ENCODE measurements at regions not wholly inside any gene's neighbourhood (a gene's known extent, or its start where the extent isn't known, plus 50 kb on each side); places are given as distances from the start of the nearest gene placed in this dataset.

DNA sequence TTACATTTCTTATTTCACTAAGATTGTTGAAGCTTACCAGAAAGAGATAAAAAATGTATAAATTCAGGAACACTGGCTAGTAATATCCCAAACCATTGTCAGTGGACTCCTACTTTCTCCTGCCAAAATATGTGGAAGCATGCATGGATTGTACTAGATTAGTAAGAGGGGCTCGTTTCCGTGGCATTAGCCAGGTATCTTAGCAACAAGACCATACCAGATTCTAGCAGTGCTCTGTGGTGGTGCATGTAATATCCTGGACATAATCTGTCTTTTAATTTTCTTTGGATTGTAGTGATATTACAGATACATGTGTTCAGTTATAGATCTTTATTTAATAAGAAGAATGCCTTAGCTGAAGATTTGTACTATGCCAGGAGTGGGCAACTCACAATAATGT lies 371.9 kb upstream of the PITX2 start:
- TF ChIP-seq POLR2AphosphoS5 (IDR thresholded peaks at IDR 0.05; ENCODE audit: borderline replicate concordance, low read depth, low read length) = no peak
- no peak for TF ChIP-seq FOXP2 (optimal IDR thresholded peaks at IDR 0.05; ENCODE audit: control extremely low read depth, extremely low read length, insufficient read depth)
- no peak for TF ChIP-seq EZH2 (IDR thresholded peaks at IDR 0.05)
- Histone ChIP-seq H3K4me3 (no peak overlapping the region), H3K36me3 (ENCODE audit: insufficient read depth, low read length) (no peaks in the 10 kb centered on the region), H3K27ac (no peak overlapping the region), H3K9me3 (ENCODE audit: low read depth, low read length) (no peaks in the 10 kb centered on the region), H3K9ac (ENCODE audit: insufficient read length) (no peak overlapping the region)
- DNase-seq (ENCODE audit: low read depth, low spot score) = no peak

DNA sequence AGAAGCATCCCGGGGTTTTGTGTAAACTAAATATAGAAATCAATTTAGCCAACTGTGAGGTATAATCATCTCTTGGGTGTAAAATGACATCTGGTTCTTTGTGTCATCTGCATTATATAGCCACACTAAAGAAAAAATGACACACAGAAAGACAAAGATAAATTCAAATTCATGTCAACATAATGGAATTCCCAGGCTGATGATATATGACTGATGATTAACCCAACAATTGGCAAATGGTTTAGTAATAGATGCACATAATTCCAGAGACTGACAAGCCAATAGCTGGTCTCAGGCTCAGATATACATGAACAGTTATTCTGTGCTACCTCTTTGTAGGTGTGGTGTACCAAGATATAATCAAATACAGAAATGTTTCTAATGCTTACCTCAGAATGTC lies 375.4 kb upstream of the PITX2 start:
- Histone ChIP-seq H3K9me3 (ENCODE audit: low read depth, low read length) (no peaks in the 10 kb centered on the region), H3K27ac (no peak overlapping the region), H3K9ac (ENCODE audit: insufficient read length) (no peak overlapping the region), H3K4me3 (no peak overlapping the region), H3K36me3 (ENCODE audit: insufficient read depth, low read length) (no peaks in the 10 kb centered on the region)
- TF ChIP-seq POLR2AphosphoS5 (IDR thresholded peaks at IDR 0.05; ENCODE audit: borderline replicate concordance, low read depth, low read length) (no peak), EZH2 (IDR thresholded peaks at IDR 0.05) (no peak), FOXP2 (optimal IDR thresholded peaks at IDR 0.05; ENCODE audit: control extremely low read depth, extremely low read length, insufficient read depth) (no peak)
- no peak for DNase-seq (ENCODE audit: low read depth, low spot score)

DNA sequence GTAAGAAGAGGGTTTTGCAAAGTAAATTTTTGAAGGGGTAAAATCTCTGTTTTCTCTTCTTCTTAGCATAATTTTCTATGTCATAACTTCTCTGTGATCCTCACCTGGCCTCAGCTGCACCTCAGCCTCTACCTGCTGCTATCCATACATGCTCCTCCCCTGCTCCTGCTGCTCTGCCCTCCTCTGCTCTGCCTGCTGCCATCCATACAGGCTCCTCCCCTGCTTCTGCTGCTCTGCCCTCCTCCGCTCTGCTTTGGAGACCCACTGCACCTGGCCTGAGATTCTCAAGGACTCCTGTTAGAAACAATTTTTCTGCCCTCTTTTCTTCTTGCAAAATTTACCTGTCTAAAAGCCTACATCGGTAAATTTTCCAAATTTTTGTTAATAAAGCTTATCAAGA lies 388.6 kb upstream of the PITX2 start:
- no peak for DNase-seq (ENCODE audit: low read depth, low spot score)
- H3K27ac ChIP-seq = no peak overlapping the region
- H3K9me3 ChIP-seq (ENCODE audit: low read depth, low read length) = no peaks in the 10 kb centered on the region
- H3K36me3 ChIP-seq (ENCODE audit: insufficient read depth, low read length) = no peaks in the 10 kb centered on the region
- TF ChIP-seq POLR2AphosphoS5 (IDR thresholded peaks at IDR 0.05; ENCODE audit: borderline replicate concordance, low read depth, low read length) (no peak), FOXP2 (optimal IDR thresholded peaks at IDR 0.05; ENCODE audit: control extremely low read depth, extremely low read length, insufficient read depth) (no peak), EZH2 (IDR thresholded peaks at IDR 0.05) (no peak)
- H3K4me3 ChIP-seq = no peak overlapping the region
- no peak overlapping the region for H3K9ac ChIP-seq (ENCODE audit: insufficient read length)

DNA sequence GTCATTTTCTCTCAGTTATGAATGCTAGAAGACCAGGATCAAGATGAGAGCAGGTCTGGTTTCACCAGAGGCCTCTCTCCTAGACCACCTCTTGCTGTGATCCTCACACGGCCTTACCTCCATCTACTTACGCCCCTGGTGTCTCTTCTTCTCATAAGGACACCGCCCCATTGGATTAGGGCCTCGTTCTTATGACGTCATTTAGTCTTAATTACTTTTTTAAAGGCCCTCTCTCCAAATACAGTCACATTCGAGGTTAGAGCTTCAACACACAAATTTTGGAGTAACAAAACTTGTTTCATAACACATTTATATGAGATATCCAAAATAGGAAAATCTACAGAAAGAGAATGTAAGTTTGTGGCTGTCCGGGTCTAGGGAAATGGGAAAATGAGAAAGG lies 391.0 kb upstream of the PITX2 start:
- H3K36me3 ChIP-seq (ENCODE audit: insufficient read depth, low read length) = no peaks in the 10 kb centered on the region
- TF ChIP-seq FOXP2 (optimal IDR thresholded peaks at IDR 0.05; ENCODE audit: control extremely low read depth, extremely low read length, insufficient read depth) (no peak), EZH2 (IDR thresholded peaks at IDR 0.05) (no peak), POLR2AphosphoS5 (IDR thresholded peaks at IDR 0.05; ENCODE audit: borderline replicate concordance, low read depth, low read length) (no peak)
- H3K4me3 ChIP-seq = no peak overlapping the region
- no peak overlapping the region for H3K9ac ChIP-seq (ENCODE audit: insufficient read length)
- H3K27ac ChIP-seq = no peak overlapping the region
- DNase-seq (ENCODE audit: low read depth, low spot score) = no peak
- no peaks in the 10 kb centered on the region for H3K9me3 ChIP-seq (ENCODE audit: low read depth, low read length)

DNA sequence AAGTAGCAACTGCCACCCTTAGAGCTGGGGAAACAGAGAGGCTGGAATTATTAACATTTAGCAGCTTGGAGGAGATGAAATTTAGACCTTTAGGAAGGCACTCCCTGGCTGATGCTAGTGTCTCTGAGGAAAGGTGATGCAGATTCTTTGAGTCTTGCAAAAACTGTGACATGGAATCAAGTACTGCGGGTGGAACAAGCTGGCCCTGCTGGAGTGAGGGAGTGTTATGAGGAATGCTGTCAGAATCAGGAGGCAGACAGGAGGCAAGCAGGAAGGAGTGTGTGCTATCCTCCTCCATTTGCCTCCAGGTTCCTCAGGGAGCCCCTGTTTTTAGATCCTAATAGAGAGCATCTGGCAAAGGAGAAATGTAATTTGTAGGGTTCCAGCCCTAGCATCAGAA lies 391.7 kb upstream of the PITX2 start:
- H3K36me3 ChIP-seq (ENCODE audit: insufficient read depth, low read length) = no peaks in the 10 kb centered on the region
- no peaks in the 10 kb centered on the region for H3K9me3 ChIP-seq (ENCODE audit: low read depth, low read length)
- no peak for DNase-seq (ENCODE audit: low read depth, low spot score)
- TF ChIP-seq EZH2 (IDR thresholded peaks at IDR 0.05) = no peak
- no peak for TF ChIP-seq FOXP2 (optimal IDR thresholded peaks at IDR 0.05; ENCODE audit: control extremely low read depth, extremely low read length, insufficient read depth)
- TF ChIP-seq POLR2AphosphoS5 (IDR thresholded peaks at IDR 0.05; ENCODE audit: borderline replicate concordance, low read depth, low read length) = no peak
- no peak overlapping the region for H3K4me3 ChIP-seq
- H3K9ac ChIP-seq (ENCODE audit: insufficient read length) = no peak overlapping the region
- H3K27ac ChIP-seq = no peak overlapping the region

DNA sequence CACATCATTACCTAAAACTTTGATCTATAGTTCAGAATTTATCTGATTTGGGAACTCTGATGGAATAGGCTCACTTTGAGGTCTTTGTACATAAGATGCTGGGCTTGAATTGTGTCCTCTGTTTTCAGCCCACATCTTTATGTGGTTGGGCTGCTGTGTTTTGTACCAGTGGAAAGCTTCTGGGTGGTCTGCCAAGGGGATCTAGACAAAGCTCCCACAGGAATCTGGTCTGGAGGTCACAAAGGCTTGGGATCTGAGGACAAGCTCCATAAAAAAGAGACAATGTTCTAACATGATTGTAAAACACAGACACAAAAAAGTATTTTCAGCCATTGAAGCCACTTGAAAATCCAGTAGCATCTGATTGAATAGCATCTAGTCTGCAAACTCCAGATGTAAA lies 393.5 kb upstream of the PITX2 start:
- DNase-seq (ENCODE audit: low read depth, low spot score) = no peak
- TF ChIP-seq POLR2AphosphoS5 (IDR thresholded peaks at IDR 0.05; ENCODE audit: borderline replicate concordance, low read depth, low read length) = no peak
- TF ChIP-seq FOXP2 (optimal IDR thresholded peaks at IDR 0.05; ENCODE audit: control extremely low read depth, extremely low read length, insufficient read depth) = no peak
- no peak for TF ChIP-seq EZH2 (IDR thresholded peaks at IDR 0.05)
- Histone ChIP-seq H3K9ac (ENCODE audit: insufficient read length) (no peak overlapping the region), H3K27ac (no peak overlapping the region), H3K9me3 (ENCODE audit: low read depth, low read length) (no peaks in the 10 kb centered on the region), H3K4me3 (no peak overlapping the region), H3K36me3 (ENCODE audit: insufficient read depth, low read length) (no peaks in the 10 kb centered on the region)

DNA sequence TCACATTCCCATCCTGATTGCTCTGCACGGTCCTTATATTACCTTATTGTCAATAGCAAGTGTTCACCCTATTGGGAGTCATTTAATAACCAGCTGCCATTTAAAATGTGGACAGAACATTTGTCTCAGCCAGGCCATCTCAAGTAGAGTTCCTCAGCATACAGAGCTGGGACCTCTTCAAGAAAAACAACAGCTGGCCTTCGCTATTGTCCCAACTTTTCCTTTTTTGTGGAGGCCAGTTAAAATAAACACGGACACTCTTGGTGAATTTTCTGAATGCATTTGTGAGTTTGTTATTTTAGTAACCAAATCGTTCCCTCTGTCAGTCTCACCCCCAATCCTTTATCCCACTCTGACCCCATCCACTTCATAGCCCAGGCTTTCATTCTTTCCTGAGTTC lies 395.3 kb upstream of the PITX2 start:
- TF ChIP-seq POLR2AphosphoS5 (IDR thresholded peaks at IDR 0.05; ENCODE audit: borderline replicate concordance, low read depth, low read length) (no peak), FOXP2 (optimal IDR thresholded peaks at IDR 0.05; ENCODE audit: control extremely low read depth, extremely low read length, insufficient read depth) (no peak), EZH2 (IDR thresholded peaks at IDR 0.05) (no peak)
- Histone ChIP-seq H3K9me3 (ENCODE audit: low read depth, low read length) (no peaks in the 10 kb centered on the region), H3K27ac (no peak overlapping the region), H3K4me3 (no peak overlapping the region), H3K9ac (ENCODE audit: insufficient read length) (no peak overlapping the region), H3K36me3 (ENCODE audit: insufficient read depth, low read length) (no peaks in the 10 kb centered on the region)
- no peak for DNase-seq (ENCODE audit: low read depth, low spot score)

DNA sequence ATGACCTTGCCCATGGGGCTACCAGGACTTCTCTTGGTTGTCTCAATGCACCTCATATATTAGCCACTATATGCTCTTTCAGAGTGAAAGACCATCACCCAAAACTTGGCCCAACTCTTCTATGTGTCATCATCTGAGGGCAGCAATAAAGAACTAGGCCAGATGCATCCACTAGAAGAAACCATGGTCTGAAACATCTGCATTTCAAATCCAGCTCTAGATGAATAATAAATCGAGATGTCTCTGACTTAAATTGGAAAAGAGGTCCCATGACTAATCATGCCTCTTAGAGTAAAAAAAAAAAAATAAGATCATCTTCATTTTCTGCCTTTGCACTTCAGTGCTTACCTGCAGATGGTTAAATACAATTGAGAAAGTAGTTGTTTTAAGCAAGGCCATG lies 397.6 kb upstream of the PITX2 start:
- H3K4me3 ChIP-seq = no peak overlapping the region
- no peaks in the 10 kb centered on the region for H3K9me3 ChIP-seq (ENCODE audit: low read depth, low read length)
- DNase-seq (ENCODE audit: low read depth, low spot score) = no peak
- TF ChIP-seq FOXP2 (optimal IDR thresholded peaks at IDR 0.05; ENCODE audit: control extremely low read depth, extremely low read length, insufficient read depth) (no peak), POLR2AphosphoS5 (IDR thresholded peaks at IDR 0.05; ENCODE audit: borderline replicate concordance, low read depth, low read length) (no peak), EZH2 (IDR thresholded peaks at IDR 0.05) (no peak)
- H3K27ac ChIP-seq = no peak overlapping the region
- no peaks in the 10 kb centered on the region for H3K36me3 ChIP-seq (ENCODE audit: insufficient read depth, low read length)
- H3K9ac ChIP-seq (ENCODE audit: insufficient read length) = no peak overlapping the region

DNA sequence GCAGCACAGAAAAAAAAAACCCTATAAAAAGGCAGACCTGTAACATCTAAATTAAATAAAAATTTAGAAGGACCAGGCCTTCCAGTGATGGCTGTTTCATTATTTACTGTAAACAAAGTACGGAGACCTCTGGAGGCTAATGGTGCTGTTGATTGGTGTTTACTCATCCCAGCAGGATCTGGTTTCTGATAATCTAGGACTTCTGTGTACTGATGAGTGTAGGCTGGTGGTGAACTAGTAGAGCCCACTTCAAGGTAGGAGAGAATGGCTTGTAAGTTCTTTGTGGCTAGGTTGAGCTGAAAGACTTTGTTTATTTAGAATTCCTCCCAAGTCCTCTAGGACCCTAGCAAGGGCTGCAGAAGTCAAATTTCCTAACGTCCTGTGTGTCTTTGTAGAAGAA lies 398.1 kb upstream of the PITX2 start:
- DNase-seq (ENCODE audit: low read depth, low spot score) = no peak
- Histone ChIP-seq H3K27ac (no peak overlapping the region), H3K36me3 (ENCODE audit: insufficient read depth, low read length) (no peaks in the 10 kb centered on the region), H3K9me3 (ENCODE audit: low read depth, low read length) (no peaks in the 10 kb centered on the region), H3K9ac (ENCODE audit: insufficient read length) (no peak overlapping the region), H3K4me3 (no peak overlapping the region)
- TF ChIP-seq EZH2 (IDR thresholded peaks at IDR 0.05) (no peak), FOXP2 (optimal IDR thresholded peaks at IDR 0.05; ENCODE audit: control extremely low read depth, extremely low read length, insufficient read depth) (no peak), POLR2AphosphoS5 (IDR thresholded peaks at IDR 0.05; ENCODE audit: borderline replicate concordance, low read depth, low read length) (no peak)

All from SK-N-MC (cell line).